ENCODE measurements at regions not wholly inside any gene's neighbourhood (a gene's known extent, or its start where the extent isn't known, plus 50 kb on each side); places are given as distances from the start of the nearest gene placed in this dataset.
"Not testable (repeated sequence)": the region's sequence is repeated elsewhere in the genome, so short reads cannot be mapped to it uniquely, and the experiment has no call there.

- POLR2A ChIA-PET = no interaction called here
- DNase-seq (no peak), ATAC-seq (no peak)
- CTCF ChIA-PET = no interaction called here
- TF ChIP-seq CTCF (IDR thresholded peaks at IDR 0.05) = no peak
- H3K36me3 Mint-ChIP-seq (ENCODE audit: low read depth) = no peaks in the 10 kb centered on the region
- no peaks in the 10 kb centered on the region for H3K4me1 Mint-ChIP-seq (ENCODE audit: low read depth)
- no peak overlapping the region for H3K27ac Mint-ChIP-seq
- peaks cover 2% of the 10 kb centered on the region for H3K27me3 Mint-ChIP-seq
- intact Hi-C loops (cut with micrococcal nuclease) = no loop called here
- no peak overlapping the region for H3K4me3 Mint-ChIP-seq
- no peaks in the 10 kb centered on the region for H3K9me3 Mint-ChIP-seq
These were observed 499.2 kb downstream of the SETD4 start for GRCh38 chr21:35561116-35561515.

DNA sequence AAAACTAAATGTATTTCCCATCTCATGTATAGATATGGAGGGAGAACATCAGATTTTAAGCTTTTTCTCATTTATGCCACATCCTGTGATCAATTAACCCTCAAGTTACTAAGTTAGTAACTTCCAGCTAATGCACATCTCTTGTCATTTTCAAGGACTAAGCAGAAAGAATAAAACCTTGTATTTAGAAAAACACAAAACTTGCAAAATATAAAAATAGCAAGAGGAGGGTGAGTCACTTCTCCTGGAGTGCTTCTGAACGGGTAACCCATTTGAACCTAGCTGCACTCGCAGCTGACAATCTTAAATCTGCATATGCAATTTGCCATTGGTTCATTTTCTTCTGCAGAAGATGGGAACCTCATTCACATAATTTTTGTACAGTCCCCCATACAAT is 500.5 kb downstream of the SETD4 start:
- H3K4me1 Mint-ChIP-seq (ENCODE audit: low read depth) = no peaks in the 10 kb centered on the region
- DNase-seq (no peak), ATAC-seq (no peak)
- H3K4me3 Mint-ChIP-seq = no peak overlapping the region
- H3K27me3 Mint-ChIP-seq = peaks cover 3% of the 10 kb centered on the region
- H3K9me3 Mint-ChIP-seq = no peaks in the 10 kb centered on the region
- TF ChIP-seq CTCF (IDR thresholded peaks at IDR 0.05) = no peak
- no peaks in the 10 kb centered on the region for H3K36me3 Mint-ChIP-seq (ENCODE audit: low read depth)
- ChIA-PET CTCF (no interaction called here), POLR2A (no interaction called here)
- no peak overlapping the region for H3K27ac Mint-ChIP-seq
- intact Hi-C loops (cut with micrococcal nuclease) = no loop called here

DNA sequence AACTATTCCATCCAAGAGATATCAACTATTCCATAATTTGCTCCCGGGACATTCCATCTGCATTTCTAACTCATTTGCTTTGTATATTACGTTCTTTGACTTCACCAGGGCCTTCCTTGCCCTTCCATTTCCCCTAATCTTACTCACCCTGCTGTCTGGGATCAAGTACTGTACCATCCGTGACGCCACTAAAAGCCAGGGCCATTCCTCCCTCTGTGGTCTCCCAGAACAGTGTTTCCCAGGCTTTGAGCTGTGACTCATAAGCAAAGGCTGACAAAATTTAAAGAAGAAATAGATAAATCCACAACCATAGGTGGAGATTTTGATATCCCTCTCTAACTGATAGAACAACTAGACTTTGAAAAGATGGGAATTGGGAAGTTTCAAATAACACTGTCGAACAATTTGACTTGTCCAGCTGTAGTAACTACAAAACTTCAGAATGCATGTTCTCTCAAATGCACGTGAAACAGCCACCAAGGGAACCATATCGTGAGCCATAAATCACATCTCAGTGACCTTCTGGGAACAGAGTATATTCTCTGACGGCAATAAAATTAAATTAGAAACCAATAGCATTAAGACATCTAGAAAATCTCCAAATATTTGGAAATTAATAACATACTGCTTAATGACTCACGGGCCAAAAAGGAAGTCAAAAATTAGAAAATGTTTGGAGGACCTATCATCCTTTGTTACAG is 501.0 kb downstream of the SETD4 start:
- DNase-seq = no peak
- intact Hi-C loops (cut with micrococcal nuclease) = no loop called here
- H3K27ac Mint-ChIP-seq = no peak overlapping the region
- H3K9me3 Mint-ChIP-seq = no peaks in the 10 kb centered on the region
- ATAC-seq = no peak
- H3K36me3 Mint-ChIP-seq (ENCODE audit: low read depth) = no peaks in the 10 kb centered on the region
- no peak overlapping the region for H3K4me3 Mint-ChIP-seq
- POLR2A ChIA-PET = no interaction called here
- CTCF ChIA-PET = no interaction called here
- peaks cover 3% of the 10 kb centered on the region for H3K27me3 Mint-ChIP-seq
- H3K4me1 Mint-ChIP-seq (ENCODE audit: low read depth) = no peaks in the 10 kb centered on the region
- no peak for TF ChIP-seq CTCF (IDR thresholded peaks at IDR 0.05)

- H3K4me3 Mint-ChIP-seq = no peak overlapping the region
- H3K27ac Mint-ChIP-seq = no peak overlapping the region
- CTCF ChIA-PET = no interaction called here
- no peaks in the 10 kb centered on the region for H3K36me3 Mint-ChIP-seq (ENCODE audit: low read depth)
- ATAC-seq (no peak), DNase-seq (no peak)
- H3K4me1 Mint-ChIP-seq (ENCODE audit: low read depth) = no peaks in the 10 kb centered on the region
- no peak for TF ChIP-seq CTCF (IDR thresholded peaks at IDR 0.05)
- intact Hi-C loops (cut with micrococcal nuclease) = no loop called here
- POLR2A ChIA-PET = no interaction called here
- H3K27me3 Mint-ChIP-seq = peaks cover 3% of the 10 kb centered on the region
- H3K9me3 Mint-ChIP-seq = no peaks in the 10 kb centered on the region
These were observed 503.8 kb downstream of the SETD4 start for GRCh38 chr21:35556536-35556935.

DNA sequence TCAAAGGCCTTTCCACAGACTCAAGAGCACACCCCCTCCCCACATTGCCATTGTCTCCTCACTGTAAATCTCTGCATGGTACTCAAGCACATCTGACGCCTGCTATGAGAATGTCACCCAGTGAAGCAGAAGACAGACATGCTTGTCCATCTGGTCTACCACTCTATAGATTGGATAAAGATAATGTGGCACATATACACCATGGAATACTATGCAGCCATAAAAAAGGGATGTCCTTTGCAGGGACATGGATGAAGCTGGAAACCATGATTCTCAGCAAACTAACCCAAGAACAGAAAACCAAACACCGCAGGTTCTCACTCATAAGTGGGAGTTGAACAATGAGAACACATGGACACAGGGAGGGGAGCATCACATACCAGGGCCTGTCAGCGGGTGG is 503.4 kb upstream of the RUNX1 start:
- DNase-seq; intact Hi-C loops (cut with micrococcal nuclease); H3K27me3 Mint-ChIP-seq; ATAC-seq; H3K9me3 Mint-ChIP-seq; H3K4me3 Mint-ChIP-seq; H3K27ac Mint-ChIP-seq; H3K4me1 Mint-ChIP-seq (ENCODE audit: low read depth); CTCF ChIA-PET; POLR2A ChIA-PET; H3K36me3 Mint-ChIP-seq (ENCODE audit: low read depth): not testable (repeated sequence)

Data from activated CD8-positive, alpha-beta T cell treated with anti-CD3 and anti-CD28 coated beads for 36 hours (primary cell).